ENCODE measurements at regions not wholly inside any gene's neighbourhood (a gene's known extent, or its start where the extent isn't known, plus 50 kb on each side); places are given as distances from the start of the nearest gene placed in this dataset.

GRCh38 chrX:145609951-145610511, 207.6 kb upstream of the SLITRK2 start:
- Mint-ChIP-seq H3K4me1 (no peaks in the 10 kb centered on the region), H3K4me3 (no peak overlapping the region), H3K36me3 (no peaks in the 10 kb centered on the region), H3K27me3 (ENCODE audit: low read depth in 3 of 3) (no peaks in the 10 kb centered on the region), H3K9me3 (peaks cover 0 to 3% (median 0%) of the 10 kb centered on the region in 7 donors), H3K27ac (no peak overlapping the region)
- Histone ChIP-seq H3K27me3 (ENCODE audit: control insufficient read depth in 2 of 2, insufficient read depth in 2 of 2, low read length in 2 of 2) (no peaks in the 10 kb centered on the region), H3K36me3 (replicated peaks in 1 of 2; ENCODE audit: control insufficient read depth in 1 of 2, insufficient read depth in 2 of 2, low read length in 2 of 2) (no peaks in the 10 kb centered on the region), H3K27ac (ENCODE audit: low read depth in 1 of 2, low read length in 2 of 2) (no peak overlapping the region), H3K9me3 (replicated peaks in 1 of 2; ENCODE audit: control insufficient read depth in 1 of 2, insufficient read depth in 1 of 2, low read length in 2 of 2) (no peaks in the 10 kb centered on the region), H2AFZ (ENCODE audit: insufficient read depth, low read depth, low read length, poor library complexity, severe bottlenecking) (no peak overlapping the region), H3K4me1 (ENCODE audit: control insufficient read depth in 1 of 2, insufficient read depth in 2 of 2, low read length in 2 of 2) (no peaks in the 10 kb centered on the region), H4K20me1 (ENCODE audit: insufficient read depth, low read length) (no peaks in the 10 kb centered on the region), H3K4me2 (replicated peaks; ENCODE audit: extremely low read depth, low read length, poor library complexity, severe bottlenecking) (no peak overlapping the region), H3K9ac (ENCODE audit: insufficient read depth, low read length, poor library complexity, severe bottlenecking) (no peak overlapping the region), H3K4me3 (replicated peaks in 1 of 3; ENCODE audit: low read depth in 2 of 3, low read length in 3 of 3) (no peak overlapping the region), H3K79me2 (ENCODE audit: insufficient read depth, low read length) (no peaks in the 10 kb centered on the region)
- WGBS (ENCODE audit: insufficient coverage): no CpG with 5 or more reads among the region's 6 CpGs
- intact Hi-C loops (cut with micrococcal nuclease): no loop called here
- no peak for DNase-seq
- TF ChIP-seq CTCF (IDR thresholded peaks at IDR 0.05): no peak

- Mint-ChIP-seq H3K27me3 (ENCODE audit: low read depth in 3 of 3) (no peaks in the 10 kb centered on the region), H3K4me3 (no peak overlapping the region), H3K36me3 (no peaks in the 10 kb centered on the region), H3K4me1 (no peaks in the 10 kb centered on the region), H3K9me3 (peaks cover 0 to 5% (median 0%) of the 10 kb centered on the region in 7 donors), H3K27ac (no peak overlapping the region)
- DNase-seq: no peak
- TF ChIP-seq CTCF (IDR thresholded peaks at IDR 0.05): no peak
- H3K4me2 ChIP-seq (replicated peaks; ENCODE audit: extremely low read depth, low read length, poor library complexity, severe bottlenecking): no peak overlapping the region
- H3K9me3 ChIP-seq (replicated peaks in 1 of 2; ENCODE audit: control insufficient read depth in 1 of 2, insufficient read depth in 1 of 2, low read length in 2 of 2): no peaks in the 10 kb centered on the region
- H3K27ac ChIP-seq (ENCODE audit: low read depth in 1 of 2, low read length in 2 of 2): no peak overlapping the region
- H3K4me3 ChIP-seq (replicated peaks in 1 of 3; ENCODE audit: low read depth in 2 of 3, low read length in 3 of 3): no peak overlapping the region
- intact Hi-C loops (cut with micrococcal nuclease): no loop called here
- no CpG with 5 or more reads among the region's 3 CpGs for WGBS (ENCODE audit: insufficient coverage)
- H3K4me1 ChIP-seq (ENCODE audit: control insufficient read depth in 1 of 2, insufficient read depth in 2 of 2, low read length in 2 of 2): no peaks in the 10 kb centered on the region
- H3K79me2 ChIP-seq (ENCODE audit: insufficient read depth, low read length): no peaks in the 10 kb centered on the region
- no peak overlapping the region for H3K9ac ChIP-seq (ENCODE audit: insufficient read depth, low read length, poor library complexity, severe bottlenecking)
- H3K27me3 ChIP-seq (ENCODE audit: control insufficient read depth in 2 of 2, insufficient read depth in 2 of 2, low read length in 2 of 2): no peaks in the 10 kb centered on the region
- H3K36me3 ChIP-seq (replicated peaks in 1 of 2; ENCODE audit: control insufficient read depth in 1 of 2, insufficient read depth in 2 of 2, low read length in 2 of 2): no peaks in the 10 kb centered on the region
- H2AFZ ChIP-seq (ENCODE audit: insufficient read depth, low read depth, low read length, poor library complexity, severe bottlenecking): no peak overlapping the region
- no peaks in the 10 kb centered on the region for H4K20me1 ChIP-seq (ENCODE audit: insufficient read depth, low read length)
These were observed 203.7 kb upstream of the SLITRK2 start for GRCh38 chrX:145613894-145614293.

Measured in CD14-positive monocyte (primary cell).